ENCODE measurements at regions not wholly inside any gene's neighbourhood (a gene's known extent, or its start where the extent isn't known, plus 50 kb on each side); places are given as distances from the start of the nearest gene placed in this dataset.
A peak's percentile ranks its signal among the peaks of the same experiment; 100 is the strongest.

DNA sequence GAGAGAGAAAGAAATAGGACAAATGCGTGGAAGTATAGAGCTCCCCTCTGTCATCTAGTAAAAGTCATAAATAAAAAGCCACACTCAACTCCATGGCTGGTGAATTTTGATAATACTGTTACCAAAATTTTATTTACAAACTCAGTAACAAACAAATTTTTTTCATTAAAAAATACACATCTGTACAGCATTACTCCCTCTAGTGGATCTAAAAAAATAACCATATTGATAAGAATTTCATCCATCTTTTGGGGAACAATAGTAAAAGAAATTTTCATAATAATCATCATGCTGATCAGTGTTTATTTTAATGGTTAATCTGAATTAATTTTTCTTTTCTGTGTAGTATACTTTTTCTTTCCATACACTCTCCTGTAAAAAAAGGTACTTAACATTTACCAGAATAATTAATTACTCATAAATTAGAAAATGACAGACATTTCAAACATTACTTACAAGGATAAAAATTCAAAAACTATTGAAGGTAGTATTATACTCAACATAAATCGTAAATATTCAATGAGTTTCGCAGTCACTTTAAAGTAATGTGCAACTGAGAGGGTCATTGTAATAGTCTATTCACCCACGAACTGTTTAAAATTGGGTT lies 173.5 kb upstream of the LSM14A start:
- Histone ChIP-seq H3K27ac (ENCODE audit: poor library complexity, severe bottlenecking) (no peak overlapping the region), H3K36me3 (ENCODE audit: low read depth) (no peaks in the 10 kb centered on the region), H3K4me1 (ENCODE audit: insufficient read depth, poor library complexity, severe bottlenecking) (no peaks in the 10 kb centered on the region), H3K27me3 (ENCODE audit: insufficient read depth, poor library complexity, severe bottlenecking) (peaks cover 14% of the 10 kb centered on the region), H3K4me3 (ENCODE audit: severe bottlenecking) (no peak overlapping the region), H3K9me3 (ENCODE audit: severe bottlenecking) (no peaks in the 10 kb centered on the region)
- TF ChIP-seq, protein P1, sequence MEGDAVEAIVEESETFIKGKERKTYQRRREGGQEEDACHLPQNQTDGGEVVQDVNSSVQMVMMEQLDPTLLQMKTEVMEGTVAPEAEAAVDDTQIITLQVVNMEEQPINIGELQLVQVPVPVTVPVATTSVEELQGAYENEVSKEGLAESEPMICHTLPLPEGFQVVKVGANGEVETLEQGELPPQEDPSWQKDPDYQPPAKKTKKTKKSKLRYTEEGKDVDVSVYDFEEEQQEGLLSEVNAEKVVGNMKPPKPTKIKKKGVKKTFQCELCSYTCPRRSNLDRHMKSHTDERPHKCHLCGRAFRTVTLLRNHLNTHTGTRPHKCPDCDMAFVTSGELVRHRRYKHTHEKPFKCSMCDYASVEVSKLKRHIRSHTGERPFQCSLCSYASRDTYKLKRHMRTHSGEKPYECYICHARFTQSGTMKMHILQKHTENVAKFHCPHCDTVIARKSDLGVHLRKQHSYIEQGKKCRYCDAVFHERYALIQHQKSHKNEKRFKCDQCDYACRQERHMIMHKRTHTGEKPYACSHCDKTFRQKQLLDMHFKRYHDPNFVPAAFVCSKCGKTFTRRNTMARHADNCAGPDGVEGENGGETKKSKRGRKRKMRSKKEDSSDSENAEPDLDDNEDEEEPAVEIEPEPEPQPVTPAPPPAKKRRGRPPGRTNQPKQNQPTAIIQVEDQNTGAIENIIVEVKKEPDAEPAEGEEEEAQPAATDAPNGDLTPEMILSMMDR (IDR thresholded peaks at IDR 0.05; ENCODE audit: poor library complexity, severe bottlenecking), result peak; percentile 62
- ATAC-seq (ENCODE audit: low read depth) (no peak), DNase-seq (ENCODE audit: low spot score) (no peak)

- Histone ChIP-seq H3K4me1 (ENCODE audit: insufficient read depth, poor library complexity, severe bottlenecking) (no peaks in the 10 kb centered on the region), H3K27me3 (ENCODE audit: insufficient read depth, poor library complexity, severe bottlenecking) (peaks cover 23% of the 10 kb centered on the region), H3K27ac (ENCODE audit: poor library complexity, severe bottlenecking) (no peak overlapping the region), H3K4me3 (ENCODE audit: severe bottlenecking) (no peak overlapping the region), H3K36me3 (ENCODE audit: low read depth) (no peaks in the 10 kb centered on the region), H3K9me3 (ENCODE audit: severe bottlenecking) (no peaks in the 10 kb centered on the region)
- no peak for ATAC-seq (ENCODE audit: low read depth)
- TF ChIP-seq, protein P1 (IDR thresholded peaks at IDR 0.05; ENCODE audit: poor library complexity, severe bottlenecking), result peak; percentile 20
- DNase-seq (ENCODE audit: low spot score), result no peak
Measured at GRCh38 chr19:34017024-34017423, 155.3 kb upstream of the LSM14A start.

DNA sequence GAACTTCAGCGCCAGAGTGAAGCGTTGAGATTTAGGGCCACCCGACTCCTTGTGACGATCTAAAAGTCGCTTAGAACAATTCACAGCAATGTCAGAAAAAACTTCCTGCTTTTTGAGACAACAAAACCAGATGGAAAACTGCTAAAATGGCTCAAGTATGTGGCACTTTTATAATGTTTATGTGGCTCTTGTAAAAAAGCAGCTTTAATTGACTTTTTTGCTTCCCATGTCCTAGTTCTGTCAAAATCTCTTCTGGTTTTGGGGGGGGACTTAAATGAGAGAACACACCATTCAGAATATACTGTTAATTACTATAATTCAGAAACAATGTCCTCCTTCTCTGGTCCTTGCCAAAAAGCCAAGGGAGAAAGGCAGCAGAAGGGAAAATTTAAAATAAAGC lies 154.7 kb upstream of the LSM14A start:
- no peaks in the 10 kb centered on the region for H3K36me3 ChIP-seq (ENCODE audit: low read depth)
- TF ChIP-seq, protein P1 (IDR thresholded peaks at IDR 0.05; ENCODE audit: poor library complexity, severe bottlenecking), result no peak
- no peaks in the 10 kb centered on the region for H3K4me1 ChIP-seq (ENCODE audit: insufficient read depth, poor library complexity, severe bottlenecking)
- peaks cover 23% of the 10 kb centered on the region for H3K27me3 ChIP-seq (ENCODE audit: insufficient read depth, poor library complexity, severe bottlenecking)
- no peak overlapping the region for H3K4me3 ChIP-seq (ENCODE audit: severe bottlenecking)
- no peaks in the 10 kb centered on the region for H3K9me3 ChIP-seq (ENCODE audit: severe bottlenecking)
- H3K27ac ChIP-seq (ENCODE audit: poor library complexity, severe bottlenecking), result no peak overlapping the region
- DNase-seq (ENCODE audit: low spot score) (no peak), ATAC-seq (ENCODE audit: low read depth) (no peak)

DNA sequence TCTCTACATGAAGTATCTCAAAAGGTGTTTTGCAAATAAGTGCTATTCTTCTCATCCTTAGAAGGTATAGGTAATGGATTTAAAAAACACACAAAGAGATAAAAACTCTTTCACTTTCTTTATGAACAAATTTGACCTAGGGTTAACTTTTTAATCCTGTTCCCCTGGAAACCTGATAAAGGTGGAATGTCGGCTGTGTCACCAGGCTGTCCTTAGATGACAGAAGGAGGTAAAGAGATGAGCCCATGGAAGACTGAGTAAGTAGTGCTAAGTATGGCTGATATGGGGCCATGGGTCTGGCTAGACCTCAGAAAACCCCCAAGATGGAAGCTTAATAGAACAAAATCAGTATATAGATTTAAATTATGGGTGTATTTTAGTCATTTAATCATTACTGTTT lies 153.8 kb upstream of the LSM14A start:
- no peak for DNase-seq (ENCODE audit: low spot score)
- Histone ChIP-seq H3K36me3 (ENCODE audit: low read depth) (no peaks in the 10 kb centered on the region), H3K27me3 (ENCODE audit: insufficient read depth, poor library complexity, severe bottlenecking) (peaks cover 23% of the 10 kb centered on the region), H3K4me3 (ENCODE audit: severe bottlenecking) (no peak overlapping the region), H3K27ac (ENCODE audit: poor library complexity, severe bottlenecking) (no peak overlapping the region), H3K4me1 (ENCODE audit: insufficient read depth, poor library complexity, severe bottlenecking) (no peaks in the 10 kb centered on the region), H3K9me3 (ENCODE audit: severe bottlenecking) (no peaks in the 10 kb centered on the region)
- TF ChIP-seq, protein P1 (IDR thresholded peaks at IDR 0.05; ENCODE audit: poor library complexity, severe bottlenecking), result no peak
- ATAC-seq (ENCODE audit: low read depth), result no peak

GRCh38 chr19:34023381-34023780 lies 148.9 kb upstream of the LSM14A start:
- Histone ChIP-seq H3K4me3 (ENCODE audit: severe bottlenecking) (no peak overlapping the region), H3K36me3 (ENCODE audit: low read depth) (no peaks in the 10 kb centered on the region), H3K4me1 (ENCODE audit: insufficient read depth, poor library complexity, severe bottlenecking) (no peaks in the 10 kb centered on the region), H3K27ac (ENCODE audit: poor library complexity, severe bottlenecking) (no peak overlapping the region), H3K9me3 (ENCODE audit: severe bottlenecking) (no peaks in the 10 kb centered on the region), H3K27me3 (ENCODE audit: insufficient read depth, poor library complexity, severe bottlenecking) (peaks cover 2% of the 10 kb centered on the region)
- TF ChIP-seq, protein P1 (IDR thresholded peaks at IDR 0.05; ENCODE audit: poor library complexity, severe bottlenecking), result no peak
- DNase-seq (ENCODE audit: low spot score) (no peak), ATAC-seq (ENCODE audit: low read depth) (no peak)
